ENCODE measurements at regions not wholly inside any gene's neighbourhood (a gene's known extent, or its start where the extent isn't known, plus 50 kb on each side); places are given as distances from the start of the nearest gene placed in this dataset.

- no peak overlapping the region for H3K9ac ChIP-seq (ENCODE audit: insufficient read depth, low read length)
- no peak for DNase-seq (ENCODE audit: low read depth in 2 of 2)
- H2AFZ ChIP-seq (ENCODE audit: low read length): no peak overlapping the region
- no peaks in the 10 kb centered on the region for H3K79me2 ChIP-seq (ENCODE audit: control insufficient read depth, insufficient read depth, low read length)
- no peak overlapping the region for H3K27ac ChIP-seq (ENCODE audit: insufficient read depth, low read length)
- H4K20me1 ChIP-seq (ENCODE audit: control insufficient read depth, extremely low read depth, insufficient read depth, low read length): no peaks in the 10 kb centered on the region
- no peak for TF ChIP-seq CTCF (conservative IDR thresholded peaks at IDR 0.05 in 1 of 2, IDR thresholded peaks at IDR 0.05 in 1 of 2; ENCODE audit: low read depth in 1 of 2, low read length in 2 of 2)
- TF ChIP-seq EZH2 (IDR thresholded peaks at IDR 0.05; ENCODE audit: low read length, missing control alignments): no peak
- no peak overlapping the region for H3K4me3 ChIP-seq (replicated peaks in 1 of 4; ENCODE audit: control extremely low read depth in 1 of 4, insufficient read depth in 1 of 4, low read depth in 3 of 4, low read length in 4 of 4)
- H3K27me3 ChIP-seq (ENCODE audit: control insufficient read depth, insufficient read depth, low read length): no peaks in the 10 kb centered on the region
- H3K4me1 ChIP-seq (ENCODE audit: control insufficient read depth, extremely low read depth, insufficient read depth, low read length): no peaks in the 10 kb centered on the region
- H3K9me3 ChIP-seq (ENCODE audit: control insufficient read depth, insufficient read depth, low read depth, low read length): no peaks in the 10 kb centered on the region
- no peaks in the 10 kb centered on the region for H3K36me3 ChIP-seq (ENCODE audit: control insufficient read depth, insufficient read depth, low read length)
- H3K4me2 ChIP-seq (ENCODE audit: extremely low read depth, insufficient read depth, low read length): no peak overlapping the region
Measured at GRCh38 chr6:150537491-150537890, 62.2 kb upstream of the PLEKHG1 start.

DNA sequence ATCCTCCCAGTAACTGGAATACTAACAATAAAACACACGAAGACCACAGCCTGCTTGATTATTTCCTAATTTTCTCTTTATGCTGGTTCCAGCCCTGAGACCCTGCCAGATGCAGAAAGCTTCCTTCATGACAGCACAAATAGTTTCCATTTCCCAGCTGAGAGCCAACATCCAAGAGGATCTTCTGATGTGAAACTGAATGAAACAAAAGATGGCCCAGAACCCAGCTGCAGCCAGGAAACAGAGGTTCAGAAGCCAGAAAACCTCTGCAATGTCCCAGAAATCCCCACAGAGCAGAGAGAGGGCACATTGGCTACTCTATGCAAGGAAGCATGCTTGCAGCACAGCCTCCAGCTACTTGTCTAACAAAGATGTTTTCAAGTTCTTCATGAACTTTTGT is 61.8 kb upstream of the PLEKHG1 start:
- Histone ChIP-seq H3K79me2 (ENCODE audit: control insufficient read depth, insufficient read depth, low read length) (no peaks in the 10 kb centered on the region), H3K9me3 (ENCODE audit: control insufficient read depth, insufficient read depth, low read depth, low read length) (no peaks in the 10 kb centered on the region), H3K4me3 (replicated peaks in 1 of 4; ENCODE audit: control extremely low read depth in 1 of 4, insufficient read depth in 1 of 4, low read depth in 3 of 4, low read length in 4 of 4) (no peak overlapping the region), H2AFZ (ENCODE audit: low read length) (no peak overlapping the region), H3K27ac (ENCODE audit: insufficient read depth, low read length) (no peak overlapping the region), H3K4me1 (ENCODE audit: control insufficient read depth, extremely low read depth, insufficient read depth, low read length) (no peaks in the 10 kb centered on the region), H3K4me2 (ENCODE audit: extremely low read depth, insufficient read depth, low read length) (no peak overlapping the region), H4K20me1 (ENCODE audit: control insufficient read depth, extremely low read depth, insufficient read depth, low read length) (no peaks in the 10 kb centered on the region), H3K9ac (ENCODE audit: insufficient read depth, low read length) (no peak overlapping the region), H3K27me3 (ENCODE audit: control insufficient read depth, insufficient read depth, low read length) (no peaks in the 10 kb centered on the region), H3K36me3 (ENCODE audit: control insufficient read depth, insufficient read depth, low read length) (no peaks in the 10 kb centered on the region)
- TF ChIP-seq EZH2 (IDR thresholded peaks at IDR 0.05; ENCODE audit: low read length, missing control alignments) (no peak), CTCF (conservative IDR thresholded peaks at IDR 0.05 in 1 of 2, IDR thresholded peaks at IDR 0.05 in 1 of 2; ENCODE audit: low read depth in 1 of 2, low read length in 2 of 2) (no peak)
- DNase-seq (ENCODE audit: low read depth in 2 of 2): no peak

DNA sequence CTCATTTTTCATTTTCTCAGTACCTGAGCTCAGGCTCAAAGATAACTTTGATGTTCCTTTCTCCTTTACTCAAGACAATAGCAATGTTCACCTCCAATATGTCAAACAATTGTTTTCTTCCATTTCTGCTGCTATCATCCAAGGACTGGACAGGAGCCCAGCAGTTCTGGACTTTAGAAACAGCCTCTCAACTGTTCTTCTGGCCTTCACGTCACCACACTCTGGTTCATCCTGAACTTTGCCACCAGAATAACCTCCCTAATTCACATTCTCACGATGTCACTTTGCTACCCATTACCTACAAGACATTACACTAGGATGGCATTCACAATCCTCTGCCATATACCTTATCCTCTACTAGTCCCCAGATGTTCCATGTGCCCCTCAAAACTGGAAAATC is 60.6 kb upstream of the PLEKHG1 start:
- Histone ChIP-seq H2AFZ (ENCODE audit: low read length) (no peak overlapping the region), H3K79me2 (ENCODE audit: control insufficient read depth, insufficient read depth, low read length) (no peaks in the 10 kb centered on the region), H4K20me1 (ENCODE audit: control insufficient read depth, extremely low read depth, insufficient read depth, low read length) (no peaks in the 10 kb centered on the region), H3K36me3 (ENCODE audit: control insufficient read depth, insufficient read depth, low read length) (no peaks in the 10 kb centered on the region), H3K27me3 (ENCODE audit: control insufficient read depth, insufficient read depth, low read length) (no peaks in the 10 kb centered on the region), H3K4me1 (ENCODE audit: control insufficient read depth, extremely low read depth, insufficient read depth, low read length) (no peaks in the 10 kb centered on the region), H3K4me3 (replicated peaks in 1 of 4; ENCODE audit: control extremely low read depth in 1 of 4, insufficient read depth in 1 of 4, low read depth in 3 of 4, low read length in 4 of 4) (no peak overlapping the region), H3K4me2 (ENCODE audit: extremely low read depth, insufficient read depth, low read length) (no peak overlapping the region), H3K9ac (ENCODE audit: insufficient read depth, low read length) (no peak overlapping the region), H3K9me3 (ENCODE audit: control insufficient read depth, insufficient read depth, low read depth, low read length) (no peaks in the 10 kb centered on the region), H3K27ac (ENCODE audit: insufficient read depth, low read length) (no peak overlapping the region)
- DNase-seq (ENCODE audit: low read depth in 2 of 2): no peak
- no peak for TF ChIP-seq EZH2 (IDR thresholded peaks at IDR 0.05; ENCODE audit: low read length, missing control alignments)
- TF ChIP-seq CTCF (conservative IDR thresholded peaks at IDR 0.05 in 1 of 2, IDR thresholded peaks at IDR 0.05 in 1 of 2; ENCODE audit: low read depth in 1 of 2, low read length in 2 of 2): no peak
